ENCODE measurements at regions not wholly inside any gene's neighbourhood (a gene's known extent, or its start where the extent isn't known, plus 50 kb on each side); places are given as distances from the start of the nearest gene placed in this dataset.

DNA sequence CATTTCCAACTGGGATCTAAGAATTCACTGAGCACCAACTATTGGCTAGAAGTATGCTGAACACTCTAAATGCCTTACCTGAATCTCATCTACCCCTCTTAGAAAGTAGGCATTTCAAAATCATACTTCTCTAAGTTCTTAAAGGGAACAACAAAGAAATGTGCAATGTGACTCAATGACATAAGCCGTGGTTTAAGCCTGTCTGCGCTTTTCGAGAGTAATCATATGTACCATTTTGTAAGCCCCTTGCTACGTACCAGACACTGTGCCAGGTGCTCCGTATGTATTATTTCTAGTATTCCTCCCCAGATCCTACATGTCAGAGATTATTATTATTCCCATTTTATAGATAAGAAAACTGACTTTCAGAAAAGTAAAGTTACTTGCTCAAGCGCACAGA, 454.2 kb downstream of the SETD4 start:
- no peaks in the 10 kb centered on the region for H3K9me3 ChIP-seq
- WGBS, 2 donors = 89 to 93% methylated on average over 6 of the region's 6 CpGs
- no peak for DNase-seq
- ATAC-seq (ENCODE audit: low FRiP score in 2 of 2) = no peak
- H3K27me3 ChIP-seq = no peaks in the 10 kb centered on the region
- no peak overlapping the region for H3K27ac ChIP-seq
- TF ChIP-seq EP300 (IDR thresholded peaks at IDR 0.05) (no peak), POLR2A (IDR thresholded peaks at IDR 0.05) (no peak), POLR2AphosphoS5 (IDR thresholded peaks at IDR 0.05) (no peak)
- TF ChIP-seq, protein P1, sequence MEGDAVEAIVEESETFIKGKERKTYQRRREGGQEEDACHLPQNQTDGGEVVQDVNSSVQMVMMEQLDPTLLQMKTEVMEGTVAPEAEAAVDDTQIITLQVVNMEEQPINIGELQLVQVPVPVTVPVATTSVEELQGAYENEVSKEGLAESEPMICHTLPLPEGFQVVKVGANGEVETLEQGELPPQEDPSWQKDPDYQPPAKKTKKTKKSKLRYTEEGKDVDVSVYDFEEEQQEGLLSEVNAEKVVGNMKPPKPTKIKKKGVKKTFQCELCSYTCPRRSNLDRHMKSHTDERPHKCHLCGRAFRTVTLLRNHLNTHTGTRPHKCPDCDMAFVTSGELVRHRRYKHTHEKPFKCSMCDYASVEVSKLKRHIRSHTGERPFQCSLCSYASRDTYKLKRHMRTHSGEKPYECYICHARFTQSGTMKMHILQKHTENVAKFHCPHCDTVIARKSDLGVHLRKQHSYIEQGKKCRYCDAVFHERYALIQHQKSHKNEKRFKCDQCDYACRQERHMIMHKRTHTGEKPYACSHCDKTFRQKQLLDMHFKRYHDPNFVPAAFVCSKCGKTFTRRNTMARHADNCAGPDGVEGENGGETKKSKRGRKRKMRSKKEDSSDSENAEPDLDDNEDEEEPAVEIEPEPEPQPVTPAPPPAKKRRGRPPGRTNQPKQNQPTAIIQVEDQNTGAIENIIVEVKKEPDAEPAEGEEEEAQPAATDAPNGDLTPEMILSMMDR (IDR thresholded peaks at IDR 0.05) = no peak
- no peaks in the 10 kb centered on the region for H3K4me1 ChIP-seq
- no peak overlapping the region for H3K4me3 ChIP-seq
- no peaks in the 10 kb centered on the region for H3K36me3 ChIP-seq

DNA sequence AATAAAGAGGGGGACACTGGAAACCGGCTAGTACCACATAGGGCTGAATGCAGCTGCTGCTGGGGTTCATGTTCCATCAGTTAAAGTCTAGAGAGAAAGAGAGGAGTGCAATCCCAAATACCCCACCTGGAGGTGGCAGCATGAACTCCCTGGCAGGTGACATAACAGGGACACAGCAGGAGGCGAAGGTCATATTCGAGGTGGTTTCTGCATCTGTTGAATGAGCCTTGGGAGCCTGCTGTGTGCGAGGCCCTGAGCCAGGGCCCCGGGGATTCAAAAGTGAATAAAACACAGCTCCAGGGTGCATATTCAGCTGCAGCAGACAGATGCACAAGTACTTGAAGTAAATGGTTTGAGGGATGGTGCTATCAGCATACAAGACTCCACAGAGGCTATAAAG, 456.8 kb downstream of the SETD4 start:
- Histone ChIP-seq H3K4me1 (no peaks in the 10 kb centered on the region), H3K27ac (no peak overlapping the region), H3K9me3 (no peaks in the 10 kb centered on the region), H3K36me3 (no peaks in the 10 kb centered on the region), H3K4me3 (no peak overlapping the region), H3K27me3 (no peaks in the 10 kb centered on the region)
- DNase-seq = peak in 1 of 2 donors; percentile 2
- no peak for ATAC-seq (ENCODE audit: low FRiP score in 2 of 2)
- TF ChIP-seq POLR2A (IDR thresholded peaks at IDR 0.05) (no peak), POLR2AphosphoS5 (IDR thresholded peaks at IDR 0.05) (no peak), EP300 (IDR thresholded peaks at IDR 0.05) (no peak)
- TF ChIP-seq, protein P1 (IDR thresholded peaks at IDR 0.05) = no peak
- WGBS, 2 donors = 73 to 86% methylated on average over 5 of the region's 5 CpGs

DNA sequence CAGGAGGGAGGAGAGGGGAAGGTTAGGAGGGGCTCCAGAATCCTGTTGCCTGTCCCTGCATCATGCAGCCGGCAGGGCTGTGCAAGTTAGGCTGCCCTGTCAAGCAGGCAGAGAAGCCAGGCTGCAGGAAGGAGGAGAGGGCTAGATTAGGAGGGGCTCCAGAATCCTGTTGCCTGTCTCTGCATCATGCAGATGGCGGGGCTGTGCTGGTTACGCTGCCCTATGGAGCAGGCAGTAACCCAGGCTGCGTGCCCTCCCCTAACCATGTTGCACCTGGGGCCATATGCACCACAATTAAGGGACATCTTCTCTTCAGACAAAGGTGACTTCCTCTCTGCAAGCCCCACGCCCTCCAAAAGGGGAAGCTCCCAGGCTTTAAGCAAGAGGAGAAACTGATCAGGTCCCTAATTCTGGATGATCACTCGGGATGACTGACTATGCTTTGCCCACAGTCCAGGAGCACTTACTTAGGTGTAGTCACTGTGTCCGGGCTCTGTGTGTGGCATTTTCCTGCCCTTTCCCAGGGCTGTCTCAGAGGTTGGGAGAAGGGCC, 457.4 kb downstream of the SETD4 start:
- 56 to 73% methylated on average over 5 to 7 of the region's 7 CpGs for WGBS, 2 donors
- peak in 1 of 2 donors; percentile 8 for DNase-seq

DNA sequence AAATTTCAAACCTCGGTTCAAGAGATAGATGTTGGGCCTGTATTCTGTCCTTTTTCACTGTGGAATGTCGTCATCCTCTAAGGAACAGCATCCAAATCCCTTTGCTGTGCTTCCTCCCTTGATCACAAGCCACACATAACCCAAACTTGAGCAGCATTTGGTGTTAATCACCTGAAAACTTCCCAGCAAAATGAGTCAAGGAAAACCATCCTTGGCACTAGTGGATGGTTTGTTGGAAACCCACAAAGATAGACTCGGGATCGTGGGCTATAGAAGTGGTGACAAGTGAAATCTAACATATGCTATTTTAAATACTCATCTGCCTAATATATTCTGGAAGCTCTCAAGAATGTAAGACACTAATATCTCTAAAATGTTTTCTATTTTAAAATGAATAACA, 459.1 kb downstream of the SETD4 start:
- H3K4me3 ChIP-seq = no peak overlapping the region
- no peaks in the 10 kb centered on the region for H3K36me3 ChIP-seq
- 73 to 81% methylated on average over 4 of the region's 4 CpGs for WGBS, 2 donors
- no peaks in the 10 kb centered on the region for H3K27me3 ChIP-seq
- H3K4me1 ChIP-seq = no peaks in the 10 kb centered on the region
- no peaks in the 10 kb centered on the region for H3K9me3 ChIP-seq
- no peak for ATAC-seq (ENCODE audit: low FRiP score in 2 of 2)
- TF ChIP-seq POLR2A (IDR thresholded peaks at IDR 0.05) (no peak), POLR2AphosphoS5 (IDR thresholded peaks at IDR 0.05) (no peak), EP300 (IDR thresholded peaks at IDR 0.05) (no peak)
- TF ChIP-seq, protein P1 (IDR thresholded peaks at IDR 0.05) = no peak
- H3K27ac ChIP-seq = no peak overlapping the region
- DNase-seq = no peak

More for the DNA sequence above, 457.4 kb downstream of the SETD4 start:
- ATAC-seq (ENCODE audit: low FRiP score in 2 of 2) = no peak
- Histone ChIP-seq H3K27ac (no peak overlapping the region), H3K27me3 (no peaks in the 10 kb centered on the region), H3K4me1 (no peaks in the 10 kb centered on the region), H3K36me3 (no peaks in the 10 kb centered on the region), H3K9me3 (no peaks in the 10 kb centered on the region), H3K4me3 (no peak overlapping the region)
- TF ChIP-seq POLR2A (IDR thresholded peaks at IDR 0.05) = no peak
- no peak for TF ChIP-seq POLR2AphosphoS5 (IDR thresholded peaks at IDR 0.05)
- TF ChIP-seq EP300 (IDR thresholded peaks at IDR 0.05) = no peak
- TF ChIP-seq, protein P1 (IDR thresholded peaks at IDR 0.05) = no peak

DNA sequence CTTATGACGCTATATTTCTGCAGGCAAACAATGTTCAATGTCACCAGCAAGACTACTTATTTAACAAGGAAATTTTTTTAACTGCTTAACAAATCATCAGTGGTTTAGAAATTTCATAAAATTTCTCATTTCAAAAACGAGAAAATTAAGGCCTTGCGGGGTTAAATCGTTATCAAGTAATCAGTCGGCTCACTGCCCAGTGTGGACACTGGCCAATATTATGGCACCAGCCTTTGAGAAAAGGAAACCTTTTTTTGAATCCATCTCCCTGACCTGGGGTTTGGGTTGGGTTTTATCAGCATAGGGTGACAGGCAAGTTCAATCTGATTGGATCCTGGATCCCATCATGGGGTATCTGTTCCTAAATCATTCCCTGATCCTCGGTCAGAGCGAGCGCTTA, 461.2 kb downstream of the SETD4 start:
- Histone ChIP-seq H3K27me3 (no peaks in the 10 kb centered on the region), H3K9me3 (no peaks in the 10 kb centered on the region), H3K4me3 (no peak overlapping the region), H3K4me1 (no peaks in the 10 kb centered on the region), H3K36me3 (no peaks in the 10 kb centered on the region), H3K27ac (no peak overlapping the region)
- ATAC-seq (ENCODE audit: low FRiP score in 2 of 2) (no peak), DNase-seq (no peak)
- WGBS, 2 donors = 78 to 88% methylated on average over 8 of the region's 8 CpGs
- no peak for TF ChIP-seq EP300 (IDR thresholded peaks at IDR 0.05)
- TF ChIP-seq POLR2A (IDR thresholded peaks at IDR 0.05) = no peak
- TF ChIP-seq, protein P1 (IDR thresholded peaks at IDR 0.05) = no peak
- no peak for TF ChIP-seq POLR2AphosphoS5 (IDR thresholded peaks at IDR 0.05)

Measured in upper lobe of left lung (tissue), 6 donors.